Ovary (tissue), 3 donors: ENCODE measurements at regions not wholly inside any gene's neighbourhood (a gene's known extent, or its start where the extent isn't known, plus 50 kb on each side); places are given as distances from the start of the nearest gene placed in this dataset.

Experiments
- CTCF ChIP-seq, 3 donors: fragments of 450-650 bp in 2 of 3; fragments of 200-600 bp in 1 of 3; IDR thresholded peaks; one replicate each; pipeline versions ENCODE4 v1.5.1 to v1.8.0; 2016 to 2022; ENCODE audit warnings: antibody characterized with exemption in 3 of 3, mild to moderate bottlenecking in 1 of 3
- EP300 ChIP-seq: sonication (generic); formaldehyde crosslinking; IDR thresholded peaks from one replicate; pipeline ENCODE4 v1.6.1; 2017; ENCODE audit warnings: antibody characterized with exemption
- POLR2A ChIP-seq: fragments of 450-650 bp; IDR thresholded peaks from one replicate; pipeline ENCODE4 v1.6.1; 2017; ENCODE audit warnings: antibody characterized with exemption, mild to moderate bottlenecking, moderate library complexity
- donor health status: DM: no; HTN: no; CAD: no.

- TF ChIP-seq CTCF (IDR thresholded peaks at IDR 0.05), result no peak
- no peak for TF ChIP-seq POLR2A
- TF ChIP-seq EP300, result no peak
Measured at GRCh38 chr2:66699416-66699792, 264.5 kb downstream of the MEIS1 start.
